T-helper 2 cell treated with Interferon-gamma antibody and Interleukin-4, amounts not matched to agents 5 μg/mL and 100 μg/mL, for 36 hours (primary cell): ENCODE measurements at regions not wholly inside any gene's neighbourhood (a gene's known extent, or its start where the extent isn't known, plus 50 kb on each side); places are given as distances from the start of the nearest gene placed in this dataset.

Source experiments
- DNase-seq: peaks from one replicate; pipeline ENCODE4 v3.0.0; 2021; ENCODE audit warnings: low spot score
- H3K27ac Mint-ChIP-seq: one replicate; pipeline ENCODE4 v1.8.0; 2021; ENCODE audit warnings: mild to moderate bottlenecking, mixed read lengths
- H3K27me3 Mint-ChIP-seq: one replicate; pipeline ENCODE4 v1.8.0; 2021; ENCODE audit warnings: low read depth, mixed read lengths
- H3K36me3 Mint-ChIP-seq: one replicate; pipeline ENCODE4 v1.8.0; 2021; ENCODE audit warnings: low read depth, mixed read lengths
- H3K4me1 Mint-ChIP-seq: one replicate; pipeline ENCODE4 v1.8.0; 2021; ENCODE audit warnings: low read depth, mixed read lengths
- H3K4me3 Mint-ChIP-seq: one replicate; pipeline ENCODE4 v1.8.0; 2022; ENCODE audit warnings: mild to moderate bottlenecking, moderate library complexity, mixed read lengths
- H3K9me3 Mint-ChIP-seq: one replicate; pipeline ENCODE4 v1.8.0; 2021; ENCODE audit warnings: mixed read lengths

- Mint-ChIP-seq H3K36me3 (no peaks in the 10 kb centered on the region), H3K4me1 (no peaks in the 10 kb centered on the region), H3K9me3 (no peaks in the 10 kb centered on the region), H3K27ac (no peak overlapping the region), H3K4me3 (no peak overlapping the region), H3K27me3 (peaks cover 31% of the 10 kb centered on the region)
- DNase-seq = no peak
These were observed 96.3 kb downstream of the GEMIN8 start for GRCh38 chrX:13933352-13933751.

DNA sequence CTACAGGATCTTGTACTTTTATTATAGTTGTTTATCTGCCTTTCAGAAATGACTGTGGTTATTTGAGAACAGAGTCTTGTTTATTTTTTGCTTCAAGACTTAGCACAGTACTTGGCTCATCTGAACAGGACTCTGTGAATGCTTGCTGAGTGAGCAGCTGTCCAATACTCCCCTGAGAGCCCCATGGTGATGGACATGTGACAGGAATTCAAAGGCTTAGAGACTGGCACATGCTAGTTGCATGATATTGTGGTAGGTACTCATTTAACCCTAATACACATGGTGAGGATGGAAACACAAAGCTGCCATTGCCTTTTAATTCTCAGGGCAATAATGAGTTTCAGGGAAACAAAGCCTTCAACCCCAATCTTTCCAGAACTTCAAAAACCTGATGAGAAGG lies 97.3 kb downstream of the GEMIN8 start:
- Mint-ChIP-seq H3K9me3 (no peaks in the 10 kb centered on the region), H3K4me1 (no peaks in the 10 kb centered on the region), H3K36me3 (no peaks in the 10 kb centered on the region), H3K4me3 (no peak overlapping the region), H3K27ac (no peak overlapping the region), H3K27me3 (peaks cover 27% of the 10 kb centered on the region)
- no peak for DNase-seq

DNA sequence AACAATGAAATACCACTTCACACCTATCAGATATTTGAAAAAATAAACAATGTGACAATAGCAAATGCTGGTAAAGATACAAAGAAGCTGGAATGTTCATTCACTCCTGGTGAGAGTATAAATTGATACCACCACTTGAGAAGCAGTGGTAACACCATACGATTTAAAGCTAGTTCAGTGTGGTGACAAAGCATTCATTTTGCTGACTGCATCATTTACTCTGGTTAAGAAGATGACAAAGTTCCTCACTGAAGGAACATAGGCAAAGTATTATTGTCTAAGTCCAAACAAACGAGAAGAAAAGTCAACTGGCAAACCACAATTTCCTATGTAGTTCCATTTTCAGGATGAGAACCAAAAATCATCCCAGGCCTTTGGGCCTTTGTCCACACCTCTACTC lies 102.5 kb downstream of the GEMIN8 start:
- Mint-ChIP-seq H3K36me3 (no peaks in the 10 kb centered on the region), H3K4me1 (no peaks in the 10 kb centered on the region), H3K27me3 (peaks cover 11% of the 10 kb centered on the region), H3K9me3 (no peaks in the 10 kb centered on the region), H3K27ac (no peak overlapping the region), H3K4me3 (no peak overlapping the region)
- DNase-seq = no peak

DNA sequence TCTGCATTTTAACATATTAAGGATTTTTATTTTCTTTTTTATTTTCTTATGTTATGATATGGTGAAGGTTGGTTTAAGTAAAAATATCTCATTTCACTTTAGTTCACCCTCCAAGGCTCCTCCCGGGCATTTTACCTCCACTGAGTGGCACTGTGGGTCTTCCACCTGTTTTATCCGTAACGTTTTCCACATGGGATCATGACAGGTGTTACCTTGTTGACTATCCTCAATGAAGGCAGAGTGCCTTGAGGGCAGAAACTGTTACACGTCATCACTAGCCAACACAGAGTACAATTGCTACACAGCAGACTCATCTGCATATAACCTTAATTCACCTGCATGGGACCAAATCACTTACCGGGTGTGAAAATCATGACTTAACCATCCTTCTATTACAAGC lies 105.8 kb downstream of the GEMIN8 start:
- Mint-ChIP-seq H3K36me3 (no peaks in the 10 kb centered on the region), H3K4me1 (no peaks in the 10 kb centered on the region), H3K4me3 (no peak overlapping the region), H3K27me3 (peaks cover 8% of the 10 kb centered on the region), H3K9me3 (no peaks in the 10 kb centered on the region), H3K27ac (no peak overlapping the region)
- no peak for DNase-seq

GRCh38 chrX:13923289-13923688 lies 106.4 kb upstream of the GPM6B start:
- Mint-ChIP-seq H3K27me3 (peaks cover 2% of the 10 kb centered on the region), H3K4me3 (no peak overlapping the region)

GRCh38 chrX:13917507-13917906 lies 100.6 kb upstream of the GPM6B start:
- Mint-ChIP-seq H3K27ac (no peak overlapping the region), H3K4me1 (no peaks in the 10 kb centered on the region), H3K36me3 (no peaks in the 10 kb centered on the region), H3K27me3 (no peaks in the 10 kb centered on the region), H3K4me3 (no peak overlapping the region), H3K9me3 (no peaks in the 10 kb centered on the region)
- no peak for DNase-seq

More at GRCh38 chrX:13923289-13923688, 106.4 kb upstream of the GPM6B start:
- no peak overlapping the region for H3K27ac Mint-ChIP-seq
- H3K36me3 Mint-ChIP-seq = no peaks in the 10 kb centered on the region
- no peak for DNase-seq
- H3K4me1 Mint-ChIP-seq = no peaks in the 10 kb centered on the region
- no peaks in the 10 kb centered on the region for H3K9me3 Mint-ChIP-seq

GRCh38 chrX:13911586-13911985 lies 94.7 kb upstream of the GPM6B start:
- Mint-ChIP-seq H3K27me3 (no peaks in the 10 kb centered on the region), H3K36me3 (no peaks in the 10 kb centered on the region), H3K4me1 (no peaks in the 10 kb centered on the region), H3K9me3 (no peaks in the 10 kb centered on the region), H3K27ac (no peak overlapping the region), H3K4me3 (no peak overlapping the region)
- DNase-seq = no peak

DNA sequence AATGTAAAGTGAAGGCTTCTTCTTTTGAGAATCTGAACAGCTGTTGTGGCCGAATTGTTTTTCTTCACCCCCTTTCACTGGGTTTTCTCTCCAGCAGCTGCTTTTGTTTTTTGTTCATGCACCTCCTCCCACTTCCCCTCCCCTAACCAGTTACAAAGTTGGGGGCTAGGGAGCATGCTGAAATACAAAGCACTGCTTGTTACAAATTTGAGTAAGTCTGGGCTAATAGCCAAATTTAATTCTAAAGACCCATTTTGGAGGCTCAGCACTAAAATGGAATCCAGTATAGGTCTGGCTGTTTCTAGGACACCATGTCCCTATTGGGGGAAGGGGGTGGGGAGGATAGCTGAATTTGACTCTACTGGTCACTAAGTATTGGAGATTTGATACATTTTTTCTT lies 89.2 kb upstream of the GPM6B start:
- no peak overlapping the region for H3K27ac Mint-ChIP-seq
- no peaks in the 10 kb centered on the region for H3K9me3 Mint-ChIP-seq
- H3K4me1 Mint-ChIP-seq = no peaks in the 10 kb centered on the region
- H3K36me3 Mint-ChIP-seq = no peaks in the 10 kb centered on the region
- no peak for DNase-seq
- peaks cover 5% of the 10 kb centered on the region for H3K27me3 Mint-ChIP-seq
- no peak overlapping the region for H3K4me3 Mint-ChIP-seq

- Mint-ChIP-seq H3K9me3 (no peaks in the 10 kb centered on the region), H3K4me3 (no peak overlapping the region), H3K4me1 (no peaks in the 10 kb centered on the region), H3K36me3 (no peaks in the 10 kb centered on the region), H3K27ac (no peak overlapping the region), H3K27me3 (peaks cover 5% of the 10 kb centered on the region)
- no peak for DNase-seq
These were observed 86.5 kb upstream of the GPM6B start for GRCh38 chrX:13903405-13903804.

DNA sequence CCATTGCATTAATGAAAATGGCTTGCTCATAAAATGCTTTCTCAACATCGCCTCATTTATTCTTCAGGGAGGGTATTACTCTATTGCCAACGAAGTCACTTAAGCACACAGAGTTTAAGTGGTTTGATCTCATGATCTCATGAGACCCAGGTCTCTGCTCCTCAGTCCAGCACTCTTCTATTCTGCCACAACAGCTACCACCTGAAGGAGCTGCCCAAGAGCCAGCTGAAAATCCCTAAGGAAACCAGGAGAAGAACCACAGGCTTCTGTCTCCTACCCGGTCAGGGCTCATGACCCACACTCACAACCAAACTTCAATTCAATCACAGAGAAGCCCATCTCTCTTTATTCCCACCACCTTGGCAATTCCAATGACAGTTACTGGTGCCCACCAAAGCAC lies 85.5 kb upstream of the GPM6B start:
- Mint-ChIP-seq H3K27me3 (peaks cover 5% of the 10 kb centered on the region), H3K9me3 (no peaks in the 10 kb centered on the region), H3K4me1 (no peaks in the 10 kb centered on the region), H3K27ac (no peak overlapping the region), H3K4me3 (no peak overlapping the region), H3K36me3 (no peaks in the 10 kb centered on the region)
- DNase-seq = no peak

DNA sequence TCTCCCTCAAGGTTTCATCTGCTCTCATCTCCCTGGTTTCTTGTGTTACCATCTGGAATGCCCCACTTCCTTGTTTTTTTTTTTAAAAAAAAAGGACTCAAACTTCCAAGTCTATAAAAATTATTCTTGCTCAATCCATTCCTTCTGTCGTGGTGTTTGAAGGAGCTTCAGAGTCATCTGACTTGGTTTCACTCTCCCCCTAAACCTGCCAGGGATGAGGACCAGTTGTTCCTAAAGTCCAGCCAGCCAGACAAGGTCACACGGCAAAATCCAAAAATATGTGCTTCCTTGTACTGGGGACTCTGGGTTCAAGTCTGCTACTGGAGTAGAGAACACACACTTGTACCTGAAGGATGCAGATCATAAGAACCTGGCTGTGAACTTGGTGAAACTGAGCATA lies 84.5 kb upstream of the GPM6B start:
- DNase-seq = no peak
- Mint-ChIP-seq H3K9me3 (no peaks in the 10 kb centered on the region), H3K27ac (no peak overlapping the region), H3K27me3 (peaks cover 5% of the 10 kb centered on the region), H3K4me1 (no peaks in the 10 kb centered on the region), H3K4me3 (no peak overlapping the region), H3K36me3 (no peaks in the 10 kb centered on the region)

GRCh38 chrX:13900351-13900750 lies 83.5 kb upstream of the GPM6B start:
- Mint-ChIP-seq H3K4me1 (no peaks in the 10 kb centered on the region), H3K27me3 (no peaks in the 10 kb centered on the region), H3K4me3 (no peak overlapping the region), H3K36me3 (no peaks in the 10 kb centered on the region), H3K27ac (no peak overlapping the region), H3K9me3 (no peaks in the 10 kb centered on the region)
- DNase-seq = no peak

- no peaks in the 10 kb centered on the region for H3K4me1 Mint-ChIP-seq
- no peaks in the 10 kb centered on the region for H3K36me3 Mint-ChIP-seq
- H3K27me3 Mint-ChIP-seq = no peaks in the 10 kb centered on the region
- H3K9me3 Mint-ChIP-seq = no peaks in the 10 kb centered on the region
- no peak overlapping the region for H3K4me3 Mint-ChIP-seq
- H3K27ac Mint-ChIP-seq = no peak overlapping the region
- no peak for DNase-seq
These were observed 82.7 kb upstream of the GPM6B start for GRCh38 chrX:13899607-13900006.

- Mint-ChIP-seq H3K9me3 (no peaks in the 10 kb centered on the region), H3K4me3 (no peak overlapping the region), H3K27me3 (no peaks in the 10 kb centered on the region), H3K36me3 (no peaks in the 10 kb centered on the region), H3K27ac (no peak overlapping the region), H3K4me1 (no peaks in the 10 kb centered on the region)
- DNase-seq = no peak
These were observed 81.7 kb upstream of the GPM6B start for GRCh38 chrX:13898603-13899002.

GRCh38 chrX:13898083-13898482 lies 81.2 kb upstream of the GPM6B start:
- Mint-ChIP-seq H3K4me3 (no peak overlapping the region), H3K9me3 (no peaks in the 10 kb centered on the region), H3K4me1 (no peaks in the 10 kb centered on the region), H3K27ac (no peak overlapping the region), H3K27me3 (no peaks in the 10 kb centered on the region), H3K36me3 (no peaks in the 10 kb centered on the region)
- DNase-seq = no peak
